NCI-H524 treated with DMSO at 0.1 percent for 48 hours (cell line): ENCODE measurements at regions not wholly inside any gene's neighbourhood (a gene's known extent, or its start where the extent isn't known, plus 50 kb on each side); places are given as distances from the start of the nearest gene placed in this dataset.
A peak's percentile ranks its signal among the peaks of the same experiment; 100 is the strongest.

ENCODE experiments used
- DNase-seq: peaks from one replicate; lab custom pipeline; 2025; lab: John Stamatoyannopoulos, UW

DNA sequence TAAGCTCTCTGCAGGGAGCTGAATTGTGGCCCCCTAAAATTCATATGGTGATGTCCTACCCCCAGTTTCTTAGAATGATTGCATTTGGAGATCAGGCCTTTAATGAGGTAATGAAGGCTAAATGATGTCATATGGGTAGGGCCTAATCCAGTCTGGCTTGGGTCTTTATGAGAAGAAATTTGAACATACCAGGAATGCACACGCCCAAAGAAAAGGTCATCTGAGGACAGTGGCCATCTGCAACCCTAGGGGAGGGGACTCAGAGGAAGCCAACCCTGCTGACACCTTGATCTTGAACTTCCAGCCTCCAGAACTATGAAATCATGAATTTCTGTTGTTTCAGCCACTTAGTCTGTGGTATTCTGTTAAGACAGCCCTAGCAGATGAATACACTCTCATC, 426.7 kb downstream of the EPHA4 start:
- DNase-seq: no peak

DNA sequence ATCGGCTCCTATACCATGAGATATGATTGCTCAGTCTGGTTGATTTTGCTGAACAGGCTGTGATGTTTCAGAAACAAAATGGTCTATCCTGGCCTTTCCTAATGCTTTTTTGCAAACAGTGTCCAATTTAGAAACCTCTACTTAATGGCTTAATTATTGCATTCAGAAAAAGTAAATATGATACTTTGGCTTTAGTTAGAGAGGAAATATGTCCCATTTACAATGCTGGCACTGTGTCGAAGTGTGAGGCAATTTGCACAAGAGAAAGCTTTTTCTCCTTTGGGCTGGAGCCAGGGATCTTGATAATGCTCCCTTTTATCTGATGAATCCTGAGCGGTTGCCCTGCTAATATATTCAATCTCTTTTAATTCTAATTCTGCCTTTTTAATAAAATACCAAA, 418.9 kb downstream of the EPHA4 start:
- no peak for DNase-seq

DNA sequence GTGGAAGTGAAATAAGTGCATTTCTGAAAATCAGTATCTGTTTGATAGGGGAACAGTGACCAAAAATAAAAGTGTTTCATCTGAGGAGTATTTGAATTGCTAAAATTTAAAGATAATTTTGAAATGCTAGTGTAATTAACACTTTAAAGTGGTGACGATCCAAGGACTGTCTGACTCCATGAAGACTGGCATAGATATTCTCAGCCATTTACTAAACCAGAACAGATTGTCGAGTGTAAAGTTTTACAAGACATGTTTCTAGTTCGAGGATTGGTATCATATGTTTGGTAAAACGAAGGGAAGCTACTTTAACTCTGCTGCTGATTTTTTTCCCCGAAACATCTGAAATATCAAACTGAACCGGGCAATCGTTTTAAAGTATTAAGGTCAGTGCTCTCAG, 417.9 kb downstream of the EPHA4 start:
- DNase-seq: no peak

DNA sequence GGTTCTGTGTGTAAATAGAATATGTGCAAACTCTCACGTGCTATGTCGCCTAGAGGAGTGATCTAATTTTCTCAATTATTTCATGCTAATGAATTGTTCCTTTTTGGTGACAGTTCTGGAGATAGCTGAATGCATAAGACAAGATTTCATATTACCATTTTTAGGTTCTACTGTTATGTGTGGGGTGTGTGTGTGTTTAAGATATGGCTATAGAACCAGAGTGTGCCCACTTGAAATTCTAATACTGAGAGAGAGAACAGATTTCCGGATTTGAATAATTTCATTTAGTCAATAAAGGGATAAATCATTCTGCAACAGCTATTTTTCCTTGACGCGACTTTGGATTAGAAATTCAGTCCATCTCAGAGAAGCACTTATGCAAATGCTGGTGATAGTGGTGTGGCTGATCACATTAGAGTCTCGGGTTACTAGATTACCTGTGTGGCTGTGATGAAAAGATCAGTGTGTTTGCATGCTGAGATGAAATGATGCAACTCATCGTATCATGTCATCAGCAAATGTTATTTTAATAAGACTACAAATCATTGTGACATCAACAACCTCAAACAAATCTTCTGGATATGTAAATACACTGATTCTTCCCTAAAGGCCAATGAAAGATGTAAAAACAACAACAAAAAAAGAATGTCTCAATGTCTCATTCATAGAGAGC, 415.9 kb downstream of the EPHA4 start:
- DNase-seq: peak; percentile 14

DNA sequence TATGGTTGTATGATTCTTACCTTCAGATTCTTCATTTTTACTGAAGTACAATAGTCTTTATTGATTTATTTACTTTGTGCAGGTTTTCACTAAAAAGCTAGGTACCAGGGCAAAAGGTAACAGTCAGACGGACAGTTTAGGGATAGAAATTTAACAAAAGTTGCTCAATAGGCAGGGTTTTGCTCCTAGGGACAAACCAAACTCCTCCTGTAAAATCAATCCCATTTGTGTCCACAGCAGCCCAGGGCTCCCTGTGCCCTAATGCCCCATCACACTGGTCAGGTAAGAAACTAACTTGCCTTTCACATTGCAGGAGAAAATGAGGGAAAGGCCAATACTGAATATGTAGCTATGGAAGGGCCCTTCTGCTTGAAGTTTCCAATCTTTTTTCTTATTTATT, 410.9 kb downstream of the EPHA4 start:
- DNase-seq: no peak

DNA sequence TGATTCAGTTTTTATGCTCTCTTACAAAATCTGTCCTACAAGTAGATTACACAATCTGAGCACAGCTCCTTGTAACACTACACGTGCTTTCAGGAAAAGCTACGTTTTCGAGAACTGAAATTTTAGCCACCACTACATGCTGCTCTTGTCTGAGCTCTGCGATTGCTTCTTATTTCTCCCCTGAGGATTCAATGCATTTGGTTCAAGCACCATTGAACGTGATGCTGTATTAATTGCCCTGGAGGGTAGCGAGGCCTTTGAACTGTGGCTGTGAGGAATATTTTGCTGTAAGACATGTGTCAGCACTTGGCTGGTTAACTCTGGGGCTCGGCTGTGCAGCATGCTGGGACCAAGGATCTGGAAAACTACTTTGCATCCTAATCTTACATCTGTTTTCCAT, 405.8 kb downstream of the EPHA4 start:
- peak; percentile 86 for DNase-seq

DNA sequence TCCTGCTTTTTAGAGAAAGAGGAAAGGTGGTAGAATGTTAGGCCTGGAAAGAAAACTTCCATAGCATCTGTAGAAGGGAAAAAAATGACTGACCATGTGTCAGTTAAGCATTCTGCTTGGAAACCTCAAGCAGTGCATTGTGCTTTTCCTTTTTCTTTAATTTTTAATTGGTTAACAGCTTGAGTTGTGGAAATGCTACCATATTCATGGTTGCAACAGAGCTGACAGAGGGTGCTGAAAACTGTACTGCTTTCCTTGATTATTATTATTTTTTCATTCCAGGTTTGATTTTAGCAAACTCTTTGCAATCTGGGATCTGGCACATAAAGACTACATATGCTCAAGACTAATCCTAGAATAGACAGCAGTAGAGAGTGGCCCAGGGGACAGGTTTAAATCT, 404.5 kb downstream of the EPHA4 start:
- DNase-seq: no peak

DNA sequence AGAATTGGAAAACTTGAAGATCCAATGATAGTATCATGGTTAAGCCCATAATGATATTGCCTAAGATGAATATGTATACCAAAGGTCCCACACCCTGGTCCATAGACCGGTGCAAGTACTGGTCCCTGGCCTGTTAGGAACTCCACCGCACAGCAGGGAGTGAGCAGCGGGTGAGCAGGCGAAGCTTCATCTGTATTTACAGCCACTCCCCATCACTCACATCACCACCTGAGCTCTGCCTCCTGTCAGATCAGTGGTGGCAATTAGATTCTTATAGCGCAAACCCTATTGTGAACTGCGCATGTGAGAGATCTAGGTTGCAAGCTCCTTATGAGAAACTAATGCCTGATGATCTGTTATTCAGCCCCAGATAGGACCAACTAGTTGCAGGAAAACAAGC, 402.4 kb downstream of the EPHA4 start:
- DNase-seq: no peak

DNA sequence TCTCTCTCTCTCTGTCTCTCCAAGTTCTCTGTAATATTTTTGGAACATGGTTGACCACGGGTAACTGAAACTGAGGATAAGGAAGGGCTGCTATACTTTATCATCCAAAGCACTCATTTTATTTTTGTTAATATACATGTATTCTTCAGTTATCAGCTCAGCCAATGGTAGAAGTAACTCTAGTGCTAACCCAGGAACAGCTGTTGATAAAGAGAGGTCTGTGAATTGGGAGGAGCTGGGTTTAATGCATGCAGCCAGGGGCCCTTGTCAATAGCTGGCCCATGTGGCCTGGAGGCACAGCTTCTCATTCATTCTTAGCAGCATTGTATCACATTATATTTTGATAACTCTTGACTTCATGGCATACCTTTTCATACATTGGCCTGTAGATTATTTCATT, 401.6 kb downstream of the EPHA4 start:
- no peak for DNase-seq

DNA sequence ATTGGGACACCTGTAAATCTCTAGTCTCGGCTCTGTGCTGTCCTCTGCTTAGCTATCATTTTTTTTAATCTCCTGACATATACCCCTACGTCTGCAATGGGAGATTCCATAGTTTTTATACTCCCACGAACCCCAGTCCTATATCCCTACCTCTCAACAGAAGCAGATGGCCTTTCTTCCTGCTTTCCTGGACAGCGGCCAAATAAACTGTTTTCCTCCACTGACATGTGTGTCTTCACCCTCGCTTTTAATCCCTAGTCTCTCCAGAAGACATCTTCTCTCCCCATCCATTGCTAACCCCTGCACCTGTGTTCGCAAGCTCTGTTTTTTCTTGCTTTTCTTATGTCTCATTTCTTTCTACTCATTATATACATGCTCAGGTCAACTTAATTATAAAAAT, 395.4 kb downstream of the EPHA4 start:
- DNase-seq: peak; percentile 96

DNA sequence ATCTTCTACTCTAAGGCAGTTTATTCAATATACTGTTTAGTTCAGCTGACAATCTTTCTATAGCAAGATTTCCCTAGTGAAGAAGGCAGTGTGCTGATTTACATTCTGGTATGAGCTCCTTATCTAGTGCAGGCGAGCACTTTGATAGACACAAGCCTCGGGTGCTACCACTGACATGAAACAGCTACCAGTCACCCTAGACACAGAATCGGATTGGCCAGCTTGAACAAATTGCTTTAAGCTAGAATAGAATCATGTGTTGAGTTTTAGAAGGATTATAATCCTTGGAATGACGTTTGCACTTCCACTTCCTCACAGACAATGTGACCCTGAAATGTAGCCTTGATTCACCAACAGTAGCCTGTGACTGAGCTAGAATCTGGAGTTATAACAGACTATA, 394.0 kb downstream of the EPHA4 start:
- no peak for DNase-seq

DNA sequence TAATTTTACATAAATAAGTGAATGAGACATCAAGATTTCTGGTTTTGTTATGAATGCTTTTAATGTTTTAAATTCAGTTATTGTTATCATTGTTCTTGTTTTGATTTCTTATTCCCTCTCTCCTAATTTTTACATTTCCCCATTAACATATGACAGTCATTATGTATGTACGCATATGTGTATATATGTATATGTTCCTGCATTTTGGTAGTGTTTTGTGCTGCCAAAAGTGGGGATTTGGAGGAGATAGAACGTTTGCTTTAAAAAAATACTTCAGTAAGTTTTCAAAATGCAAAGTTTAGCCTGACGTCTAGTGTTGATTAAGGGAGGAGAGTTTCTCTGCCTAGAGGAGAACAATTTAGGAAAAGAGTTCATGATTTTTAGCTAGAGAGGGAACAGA, 385.2 kb downstream of the EPHA4 start:
- DNase-seq: no peak

DNA sequence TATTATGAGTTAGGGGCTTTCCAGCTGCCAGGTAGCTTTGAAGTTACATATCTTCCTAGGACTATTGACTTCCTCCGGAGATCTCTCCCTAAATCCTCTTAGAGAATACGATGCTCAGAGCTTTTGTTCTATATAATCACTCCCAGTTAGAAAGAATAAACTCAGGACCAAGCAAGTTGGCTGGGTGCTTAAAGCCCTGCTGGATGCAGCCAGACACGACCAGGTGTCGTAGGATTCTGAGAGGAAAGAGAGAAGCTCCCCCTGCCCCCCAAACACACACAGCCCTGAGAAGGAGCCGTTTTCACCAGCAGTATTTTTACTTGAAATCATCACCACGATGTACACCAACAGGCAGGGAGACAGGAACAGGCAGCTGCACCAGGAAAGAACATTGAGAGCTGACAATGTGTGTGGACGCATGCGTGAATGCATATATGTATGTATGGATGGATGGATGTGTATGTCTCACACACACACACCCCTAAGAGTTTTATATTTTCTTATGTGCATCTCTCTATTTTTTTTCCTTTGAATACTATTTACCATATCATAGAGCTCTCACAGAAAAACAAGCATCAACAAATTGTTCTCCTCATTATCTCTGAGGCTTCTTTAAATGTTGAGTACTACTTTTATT, 382.6 kb downstream of the EPHA4 start:
- DNase-seq: no peak

DNA sequence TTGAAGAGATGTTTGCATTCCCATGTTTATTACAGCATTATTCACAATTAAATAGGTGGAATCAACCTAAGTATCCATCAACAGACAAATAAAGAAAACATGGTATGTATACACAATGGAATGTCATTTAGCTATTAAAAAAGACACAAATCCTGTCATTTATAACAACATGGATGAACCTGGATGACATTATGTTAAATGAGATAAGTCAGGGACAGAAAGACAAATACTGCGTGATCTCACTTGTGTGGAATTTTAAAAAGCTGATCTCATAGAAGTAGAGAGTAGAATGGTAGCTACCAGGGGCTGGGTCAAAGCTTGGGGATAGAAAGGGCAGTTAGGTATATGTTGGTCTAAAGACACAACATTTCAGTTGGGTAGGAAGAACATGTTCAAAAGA, 376.3 kb downstream of the EPHA4 start:
- no peak for DNase-seq

DNA sequence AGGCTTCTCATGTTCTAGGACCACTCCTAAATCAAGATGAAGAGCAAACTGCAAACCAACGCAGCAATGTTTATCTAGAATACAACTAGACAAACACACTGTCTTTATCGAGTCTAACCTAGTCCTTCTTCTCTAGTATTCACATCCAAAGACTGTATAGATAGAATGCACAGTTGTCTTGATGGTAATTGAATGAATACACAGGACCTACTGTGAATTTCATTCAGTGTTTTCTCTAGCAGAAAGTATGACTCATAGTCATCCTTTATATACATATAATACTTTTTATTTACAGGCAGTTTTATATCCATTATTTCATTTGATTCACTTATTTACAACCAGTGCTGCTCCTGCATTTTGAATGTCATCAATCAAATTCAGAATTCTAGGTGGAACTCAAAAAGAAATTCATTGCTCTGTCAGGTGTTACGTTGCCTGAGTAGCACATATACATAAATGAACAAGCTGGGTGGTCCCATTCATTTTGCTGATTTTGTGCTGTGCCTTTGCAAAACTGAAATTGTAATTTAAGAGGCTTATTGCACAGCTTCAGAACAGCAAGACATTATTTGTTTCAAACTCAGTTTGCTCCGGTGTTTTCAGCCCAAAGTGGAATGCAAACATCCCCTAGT, 374.8 kb downstream of the EPHA4 start:
- no peak for DNase-seq

DNA sequence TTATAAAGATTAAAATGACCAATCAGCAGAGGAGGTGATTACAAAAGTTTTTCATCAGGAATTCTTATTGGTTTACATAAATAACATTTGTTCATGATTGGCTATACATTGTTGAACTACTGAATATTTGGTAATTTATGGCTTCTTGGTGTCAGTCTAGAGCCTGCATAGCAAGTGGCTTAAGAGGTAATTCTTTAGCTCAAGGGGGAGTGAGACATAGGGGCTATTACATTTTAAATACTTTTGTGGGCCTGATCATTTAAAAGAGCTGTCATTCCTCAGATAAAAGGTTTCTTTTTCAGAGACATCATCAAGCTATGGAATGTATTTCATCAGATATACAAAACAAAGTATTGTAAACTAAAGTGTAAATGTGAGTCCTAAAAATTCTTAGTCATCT, 373.8 kb downstream of the EPHA4 start:
- DNase-seq: no peak

DNA sequence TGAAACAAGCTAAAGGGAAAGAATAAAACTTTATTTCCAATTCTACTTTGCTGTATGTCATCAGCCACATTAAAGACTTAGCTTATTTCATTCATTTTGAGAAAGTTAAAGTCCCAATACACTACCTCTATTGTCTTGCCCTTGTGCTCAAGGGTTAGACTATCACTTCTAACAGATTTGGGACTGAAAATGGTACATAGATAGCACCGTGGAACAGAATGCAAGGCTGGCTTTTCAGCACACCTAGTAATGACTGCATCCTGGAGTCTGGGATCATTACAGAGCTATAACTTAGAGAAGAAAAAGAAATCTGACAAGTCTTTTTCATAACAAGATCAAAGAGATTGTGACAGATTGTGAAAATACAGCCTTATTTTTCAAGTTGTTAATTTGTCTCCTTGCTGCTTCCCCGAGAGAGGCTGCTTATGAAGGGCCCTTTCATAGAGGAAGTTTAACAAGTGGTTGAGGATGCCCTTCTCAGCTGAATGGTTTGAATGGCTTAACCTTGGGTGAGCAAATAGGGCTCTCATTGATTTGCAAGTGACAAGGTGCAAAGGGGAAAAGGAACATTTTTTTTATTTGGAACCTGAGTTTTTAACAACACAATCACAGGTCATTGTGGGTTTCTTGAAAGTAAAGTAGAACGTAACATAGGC, 371.8 kb downstream of the EPHA4 start:
- no peak for DNase-seq

DNA sequence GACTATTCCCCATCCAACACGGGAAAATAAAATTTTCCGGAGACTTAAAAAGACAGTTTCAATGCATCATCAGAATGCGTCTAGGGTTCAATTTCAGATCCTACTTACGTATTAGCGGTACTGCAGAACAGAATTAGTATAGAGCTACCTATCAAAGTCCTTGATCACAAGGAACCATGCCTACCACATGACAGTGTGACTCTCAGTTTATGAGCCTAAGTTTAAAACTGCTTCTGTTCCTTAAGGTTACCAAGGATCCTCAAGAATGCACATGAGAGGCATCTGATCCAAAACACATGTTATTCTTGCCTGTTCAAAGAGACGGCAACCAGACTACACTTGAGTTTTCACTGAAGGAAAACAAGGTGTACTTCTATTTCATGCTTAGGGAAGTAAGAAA, 369.7 kb downstream of the EPHA4 start:
- no peak for DNase-seq

DNA sequence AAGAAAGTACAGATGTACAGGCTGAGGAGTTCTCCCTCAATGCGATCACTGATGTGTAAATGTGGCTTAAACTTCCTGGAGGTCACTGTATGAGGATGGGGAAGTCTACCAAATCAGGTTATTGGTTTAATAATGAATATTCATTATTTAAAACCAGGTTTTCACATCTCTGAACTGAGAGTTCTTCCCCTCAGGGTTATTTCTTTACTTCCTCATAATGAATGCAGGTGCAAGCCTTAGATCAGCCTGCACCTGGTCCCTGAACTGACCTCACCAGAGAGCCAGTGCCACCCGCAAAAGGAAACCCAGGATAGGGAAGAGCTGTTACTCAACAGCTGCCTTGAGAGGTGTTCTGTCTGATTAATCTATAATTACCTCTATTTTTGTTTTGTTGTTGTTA, 369.0 kb downstream of the EPHA4 start:
- no peak for DNase-seq

DNA sequence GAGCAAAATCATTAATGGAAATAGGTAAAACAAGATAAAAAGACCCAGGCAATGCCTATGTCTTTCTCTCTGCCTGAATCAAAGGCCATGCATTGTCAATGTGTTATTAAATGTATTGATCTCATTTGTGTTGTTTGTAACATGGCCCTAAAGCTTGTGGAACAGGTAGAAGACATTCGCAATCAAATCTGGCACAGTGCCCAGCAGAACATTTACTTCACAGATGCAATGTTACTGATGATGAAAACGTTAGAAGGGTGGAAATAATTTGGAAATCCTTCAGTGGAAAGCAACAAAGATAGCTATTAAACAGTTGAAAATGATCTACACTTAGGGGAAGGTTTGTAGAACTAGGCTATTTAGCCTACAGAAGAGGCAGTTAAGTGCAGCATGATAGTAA, 368.2 kb downstream of the EPHA4 start:
- DNase-seq: no peak

DNA sequence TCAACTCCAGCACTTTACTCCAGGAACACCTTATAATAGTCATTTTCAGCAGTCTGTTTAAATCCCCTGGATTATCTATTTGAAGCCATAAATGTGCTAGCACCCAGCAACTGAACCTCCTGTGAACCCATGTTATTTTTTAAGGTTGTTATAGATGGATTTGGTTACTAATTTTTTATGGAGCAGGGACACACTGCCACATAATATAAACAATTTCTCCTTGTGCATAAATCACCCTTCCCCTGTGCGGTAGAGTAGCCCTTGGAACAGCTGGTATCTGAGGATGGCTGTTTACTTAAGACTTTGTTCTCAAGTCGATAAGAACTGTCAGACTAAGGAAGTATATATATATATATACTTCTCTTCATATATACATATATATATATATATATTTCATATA, 367.4 kb downstream of the EPHA4 start:
- DNase-seq: peak; percentile 76

DNA sequence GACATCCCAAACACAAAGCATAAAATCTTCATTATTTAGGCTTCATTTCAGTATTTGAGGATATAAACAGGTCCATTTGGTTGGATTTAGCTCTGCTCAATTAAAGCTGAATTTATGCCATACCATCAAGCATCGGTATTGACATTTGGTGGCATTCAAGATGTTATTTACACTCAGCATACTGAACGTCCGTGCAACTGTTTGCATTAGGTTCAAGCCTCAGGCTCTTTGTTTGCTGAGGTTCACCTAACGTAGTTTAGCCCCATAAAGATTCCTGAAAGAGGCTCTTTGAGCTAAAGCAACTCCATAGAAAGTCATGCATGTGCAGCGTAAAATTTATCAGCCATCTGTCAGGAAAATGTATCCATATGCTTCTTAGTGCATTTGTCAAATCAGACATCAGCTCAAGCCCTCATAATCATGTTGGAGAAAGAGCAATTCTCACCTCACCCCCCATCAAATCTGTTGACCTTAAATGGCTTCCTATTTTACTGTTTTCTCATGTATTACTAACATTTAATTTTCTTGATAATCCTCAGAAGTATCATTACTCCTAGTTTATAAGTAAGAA, 366.9 kb downstream of the EPHA4 start:
- peak; percentile 94 for DNase-seq

DNA sequence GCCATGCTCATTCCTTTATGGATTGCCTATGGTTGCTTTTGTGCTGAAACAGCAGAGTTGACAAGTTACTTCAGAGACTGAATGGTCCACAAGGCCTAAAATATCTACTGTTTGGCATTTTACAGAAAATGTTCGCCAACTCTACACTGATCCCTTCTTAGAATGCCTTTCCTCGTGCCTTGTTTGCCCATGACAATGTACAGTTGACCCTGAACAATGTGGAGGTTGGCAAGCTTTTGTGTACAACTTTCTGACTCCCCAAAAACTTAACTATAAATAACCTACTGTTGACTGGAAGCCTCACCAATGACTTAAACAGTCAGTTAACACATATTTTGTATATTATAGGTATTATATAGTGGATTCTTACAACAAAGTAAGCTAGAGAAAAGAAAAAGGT, 361.4 kb downstream of the EPHA4 start:
- no peak for DNase-seq
